NCI-H226 (cell line): ENCODE measurements at regions not wholly inside any gene's neighbourhood (a gene's known extent, or its start where the extent isn't known, plus 50 kb on each side); places are given as distances from the start of the nearest gene placed in this dataset.

Source experiments
- DNase-seq: peaks from one replicate; pipeline ENCODE4 v3.0.0-alpha.2; 2015

GRCh38 chr3:13266005-13266404, 154.1 kb downstream of the NUP210 start:
- DNase-seq, result no peak

GRCh38 chr3:13265507-13265906, 154.6 kb downstream of the NUP210 start:
- DNase-seq, result no peak

- no peak for DNase-seq
Measured at GRCh38 chr3:13265016-13265415, 155.1 kb downstream of the NUP210 start.

- no peak for DNase-seq
Measured at GRCh38 chr3:13264468-13264795, 155.7 kb downstream of the NUP210 start.

GRCh38 chr3:13263770-13264467, 156.2 kb downstream of the NUP210 start:
- DNase-seq, result no peak

- peak; percentile 28 for DNase-seq
Measured at GRCh38 chr3:13262493-13263211, 157.5 kb downstream of the NUP210 start.

- DNase-seq, result no peak
Measured at GRCh38 chr3:13261892-13262291, 158.2 kb downstream of the NUP210 start.

GRCh38 chr3:13261104-13261830, 158.9 kb downstream of the NUP210 start:
- no peak for DNase-seq

GRCh38 chr3:13260259-13261103, 159.6 kb downstream of the NUP210 start:
- no peak for DNase-seq

- DNase-seq, result no peak
Measured at GRCh38 chr3:13259831-13260230, 160.3 kb downstream of the NUP210 start.

GRCh38 chr3:13258986-13259514, 161.1 kb downstream of the NUP210 start:
- no peak for DNase-seq

GRCh38 chr3:13258280-13258679, 161.8 kb downstream of the NUP210 start:
- no peak for DNase-seq

GRCh38 chr3:13257666-13258065, 162.5 kb downstream of the NUP210 start:
- no peak for DNase-seq

GRCh38 chr3:13256845-13257244, 163.3 kb downstream of the NUP210 start:
- DNase-seq, result no peak

- DNase-seq, result no peak
Measured at GRCh38 chr3:13254028-13254951, 165.8 kb downstream of the NUP210 start.

GRCh38 chr3:13253208-13253937, 166.7 kb downstream of the NUP210 start:
- DNase-seq, result no peak

- DNase-seq, result no peak
Measured at GRCh38 chr3:13252207-13252606, 167.9 kb downstream of the NUP210 start.

- no peak for DNase-seq
Measured at GRCh38 chr3:13251166-13251903, 168.8 kb downstream of the NUP210 start.

GRCh38 chr3:13249664-13250390, 170.3 kb downstream of the NUP210 start:
- no peak for DNase-seq
